ENCODE measurements at regions not wholly inside any gene's neighbourhood (a gene's known extent, or its start where the extent isn't known, plus 50 kb on each side); places are given as distances from the start of the nearest gene placed in this dataset.

GRCh38 chr6:145427232-145427631 is 308.1 kb downstream of the EPM2A start:
- TF ChIP-seq YY1 (IDR thresholded peaks at IDR 0.05; ENCODE audit: insufficient read depth, insufficient read length) = no peak
- no peak for TF ChIP-seq ZNF274 (IDR thresholded peaks at IDR 0.05; ENCODE audit: low read depth, low read length)
- no peak for TF ChIP-seq SUZ12 (IDR thresholded peaks at IDR 0.05; ENCODE audit: extremely low read depth, insufficient read depth, insufficient read length)

Data from NT2/D1 (cell line).